ENCODE measurements at regions not wholly inside any gene's neighbourhood (a gene's known extent, or its start where the extent isn't known, plus 50 kb on each side); places are given as distances from the start of the nearest gene placed in this dataset.

DNA sequence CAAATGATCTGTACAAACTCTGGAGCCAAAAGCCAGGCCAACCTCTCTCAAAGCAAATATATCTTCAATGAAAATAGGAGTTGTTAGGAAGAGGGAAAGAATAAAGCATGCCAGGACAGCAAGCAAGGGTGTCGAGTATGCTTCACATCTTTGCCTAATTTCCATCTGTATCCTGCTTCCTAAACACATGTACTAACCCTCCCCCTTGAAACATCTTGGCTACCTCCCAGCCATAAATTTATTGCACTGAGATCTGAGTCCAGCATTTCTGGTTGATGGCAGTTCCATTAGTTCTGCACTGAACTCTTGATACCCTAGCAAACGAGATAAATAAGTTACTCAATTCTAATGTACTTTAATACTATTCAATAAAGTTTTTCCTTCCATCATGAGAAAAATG is 430.5 kb upstream of the TRAM1L1 start:
- Mint-ChIP-seq H3K27me3 (ENCODE audit: low read depth) (no peaks in the 10 kb centered on the region), H3K4me1 (peaks cover 6 to 7% of the 10 kb centered on the region in 2 experiments; a peak in 3 of 4 replicates), H3K9me3 (peaks cover 4 to 9% of the 10 kb centered on the region in 2 experiments; a peak in 4 of 5 replicates), H3K36me3 (ENCODE audit: insufficient read depth in 1 of 3, low read depth in 3 of 3) (peaks cover 0 to 2% (median 0%) of the 10 kb centered on the region in 3 experiments; a peak in 2 of 7 replicates), H3K27ac (no peak overlapping the region; a peak in 1 of 7 replicates), H3K4me3 (no peak overlapping the region)
- Histone ChIP-seq H4K20me1 (ENCODE audit: control insufficient read depth, insufficient read depth, insufficient read length) (no peaks in the 10 kb centered on the region), H3K23me2 (ENCODE audit: insufficient read length, low read depth, low read length, poor library complexity, severe bottlenecking) (no peaks in the 10 kb centered on the region), H3T11ph (ENCODE audit: low read length) (no peak overlapping the region), H2BK120ac (ENCODE audit: low read depth, low read length, poor library complexity, severe bottlenecking) (no peak overlapping the region), H3K79me1 (ENCODE audit: insufficient read depth, low read depth, low read length, poor library complexity, severe bottlenecking) (no peaks in the 10 kb centered on the region), H3K56ac (ENCODE audit: insufficient read length, low read depth, low read length) (no peak overlapping the region), H3K27me3 (ENCODE audit: insufficient read depth, low read length) (no peaks in the 10 kb centered on the region), H4K5ac (ENCODE audit: insufficient read length, low read depth, low read length) (no peak overlapping the region), H3K9me3 (ENCODE audit: control insufficient read depth, low read depth, low read length) (no peaks in the 10 kb centered on the region), H3K23ac (ENCODE audit: insufficient read length, low read depth, low read length) (no peak overlapping the region), H2BK5ac (ENCODE audit: insufficient read length, low read length) (no peak overlapping the region), H2BK15ac (ENCODE audit: low read depth, low read length) (no peak overlapping the region), H3K14ac (ENCODE audit: insufficient read depth, low read length) (no peak overlapping the region), H3K9ac (ENCODE audit: extremely low read depth, insufficient read length, low read length) (no peak overlapping the region), H2BK12ac (ENCODE audit: insufficient read length, low read depth, low read length) (no peak overlapping the region), H3K4ac (ENCODE audit: low read depth, low read length) (no peak overlapping the region), H3K27ac (ENCODE audit: insufficient read length, low read depth, low read length) (no peak overlapping the region), H4K8ac (replicated peaks; ENCODE audit: insufficient read length, low read depth, low read length) (no peak overlapping the region), H2AFZ (ENCODE audit: low read length) (no peak overlapping the region), H2AK5ac (ENCODE audit: insufficient read length, low read length) (no peak overlapping the region), H3K4me2 (ENCODE audit: insufficient read depth, insufficient read length, low read length) (no peak overlapping the region), H3K18ac (ENCODE audit: insufficient read length, low read depth, low read length) (no peak overlapping the region), H3K79me2 (ENCODE audit: insufficient read depth, low read length) (no peaks in the 10 kb centered on the region), H2BK20ac (ENCODE audit: low read depth, low read length, poor library complexity, severe bottlenecking) (no peak overlapping the region), H3K4me1 (ENCODE audit: insufficient read depth, low read length) (no peaks in the 10 kb centered on the region), H4K91ac (ENCODE audit: insufficient read length, low read depth, low read length) (no peak overlapping the region)
- DNase-seq = no peak
- no CpG with 5 or more reads among the region's 2 CpGs for WGBS (ENCODE audit: extremely low coverage, insufficient read length, low lambda C conversion rate)
- TF ChIP-seq, protein P1, sequence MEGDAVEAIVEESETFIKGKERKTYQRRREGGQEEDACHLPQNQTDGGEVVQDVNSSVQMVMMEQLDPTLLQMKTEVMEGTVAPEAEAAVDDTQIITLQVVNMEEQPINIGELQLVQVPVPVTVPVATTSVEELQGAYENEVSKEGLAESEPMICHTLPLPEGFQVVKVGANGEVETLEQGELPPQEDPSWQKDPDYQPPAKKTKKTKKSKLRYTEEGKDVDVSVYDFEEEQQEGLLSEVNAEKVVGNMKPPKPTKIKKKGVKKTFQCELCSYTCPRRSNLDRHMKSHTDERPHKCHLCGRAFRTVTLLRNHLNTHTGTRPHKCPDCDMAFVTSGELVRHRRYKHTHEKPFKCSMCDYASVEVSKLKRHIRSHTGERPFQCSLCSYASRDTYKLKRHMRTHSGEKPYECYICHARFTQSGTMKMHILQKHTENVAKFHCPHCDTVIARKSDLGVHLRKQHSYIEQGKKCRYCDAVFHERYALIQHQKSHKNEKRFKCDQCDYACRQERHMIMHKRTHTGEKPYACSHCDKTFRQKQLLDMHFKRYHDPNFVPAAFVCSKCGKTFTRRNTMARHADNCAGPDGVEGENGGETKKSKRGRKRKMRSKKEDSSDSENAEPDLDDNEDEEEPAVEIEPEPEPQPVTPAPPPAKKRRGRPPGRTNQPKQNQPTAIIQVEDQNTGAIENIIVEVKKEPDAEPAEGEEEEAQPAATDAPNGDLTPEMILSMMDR (conservative IDR thresholded peaks at IDR 0.05) = no peak

All from H9 (cell line).